GM12875 (cell line): ENCODE measurements at regions not wholly inside any gene's neighbourhood (a gene's known extent, or its start where the extent isn't known, plus 50 kb on each side); places are given as distances from the start of the nearest gene placed in this dataset.

Experiments
- H3K4me3 ChIP-seq: one replicate; pipeline ENCODE4 v1.5.1; 2011; ENCODE audit warnings: low read depth, low read length, control low read depth
- CTCF ChIP-seq: IDR thresholded peaks from 2 replicates; pipeline ENCODE4 v1.5.1; 2011; ENCODE audit warnings: low read depth, mild to moderate bottlenecking, control low read depth, inconsistent platforms, low read length, moderate library complexity, borderline replicate concordance; ENCODE audit not compliant: insufficient read depth

- TF ChIP-seq CTCF: no peak
- no peak overlapping the region for H3K4me3 ChIP-seq
Measured at GRCh38 chr5:117488976-117489500, 914.4 kb upstream of the SEMA6A start.

- no peak overlapping the region for H3K4me3 ChIP-seq
- TF ChIP-seq CTCF: no peak
Measured at GRCh38 chr5:117487556-117487955, 912.9 kb upstream of the SEMA6A start.

GRCh38 chr5:117486879-117487391, 912.3 kb upstream of the SEMA6A start:
- no peak overlapping the region for H3K4me3 ChIP-seq
- TF ChIP-seq CTCF: no peak

GRCh38 chr5:117486261-117486660, 911.6 kb upstream of the SEMA6A start:
- H3K4me3 ChIP-seq: no peak overlapping the region
- no peak for TF ChIP-seq CTCF

- no peak overlapping the region for H3K4me3 ChIP-seq
Measured at GRCh38 chr5:117475919-117476318, 901.3 kb upstream of the SEMA6A start.

GRCh38 chr5:117473165-117473564, 898.5 kb upstream of the SEMA6A start:
- H3K4me3 ChIP-seq: no peak overlapping the region
- no peak for TF ChIP-seq CTCF

More at GRCh38 chr5:117475919-117476318, 901.3 kb upstream of the SEMA6A start:
- TF ChIP-seq CTCF: no peak

- no peak overlapping the region for H3K4me3 ChIP-seq
- TF ChIP-seq CTCF: no peak
Measured at GRCh38 chr5:117463881-117464570, 889.4 kb upstream of the SEMA6A start.
